C4-2B (cell line): ENCODE measurements at regions not wholly inside any gene's neighbourhood (a gene's known extent, or its start where the extent isn't known, plus 50 kb on each side); places are given as distances from the start of the nearest gene placed in this dataset.

ENCODE experiments used
- ZFX ChIP-seq: fragments of 450-650 bp; IDR thresholded peaks from 2 replicates; pipeline ENCODE4 v1.6.1; 2017
- TF ChIP-seq, protein P1 (sequence below): fragments of 450-650 bp; conservative IDR thresholded peaks from 2 replicates; pipeline ENCODE4 v1.5.1; 2017; ENCODE audit warnings: mild to moderate bottlenecking

DNA sequence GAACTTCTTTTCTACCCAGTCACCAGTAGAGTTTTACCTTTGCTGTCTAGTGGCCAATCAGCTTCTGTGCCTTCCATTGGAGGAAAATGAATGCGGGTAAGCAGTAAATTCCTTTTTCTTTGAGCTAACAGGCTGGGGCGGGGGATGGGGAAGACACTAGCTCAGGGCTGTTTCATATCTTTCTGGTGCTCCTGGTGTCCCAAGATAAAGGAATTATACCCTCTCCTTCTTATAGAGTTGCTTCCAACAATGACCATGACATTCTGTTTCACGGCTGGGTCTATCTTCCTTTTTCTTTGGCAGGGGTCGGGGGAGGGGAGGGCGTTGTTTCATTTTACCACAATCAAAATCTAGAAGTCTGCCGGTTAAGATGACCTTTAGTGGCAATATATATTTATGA is 51.2 kb upstream of the RPS23 start:
- TF ChIP-seq, protein P1, sequence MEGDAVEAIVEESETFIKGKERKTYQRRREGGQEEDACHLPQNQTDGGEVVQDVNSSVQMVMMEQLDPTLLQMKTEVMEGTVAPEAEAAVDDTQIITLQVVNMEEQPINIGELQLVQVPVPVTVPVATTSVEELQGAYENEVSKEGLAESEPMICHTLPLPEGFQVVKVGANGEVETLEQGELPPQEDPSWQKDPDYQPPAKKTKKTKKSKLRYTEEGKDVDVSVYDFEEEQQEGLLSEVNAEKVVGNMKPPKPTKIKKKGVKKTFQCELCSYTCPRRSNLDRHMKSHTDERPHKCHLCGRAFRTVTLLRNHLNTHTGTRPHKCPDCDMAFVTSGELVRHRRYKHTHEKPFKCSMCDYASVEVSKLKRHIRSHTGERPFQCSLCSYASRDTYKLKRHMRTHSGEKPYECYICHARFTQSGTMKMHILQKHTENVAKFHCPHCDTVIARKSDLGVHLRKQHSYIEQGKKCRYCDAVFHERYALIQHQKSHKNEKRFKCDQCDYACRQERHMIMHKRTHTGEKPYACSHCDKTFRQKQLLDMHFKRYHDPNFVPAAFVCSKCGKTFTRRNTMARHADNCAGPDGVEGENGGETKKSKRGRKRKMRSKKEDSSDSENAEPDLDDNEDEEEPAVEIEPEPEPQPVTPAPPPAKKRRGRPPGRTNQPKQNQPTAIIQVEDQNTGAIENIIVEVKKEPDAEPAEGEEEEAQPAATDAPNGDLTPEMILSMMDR = no peak
- no peak for TF ChIP-seq ZFX
